ENCODE measurements at regions not wholly inside any gene's neighbourhood (a gene's known extent, or its start where the extent isn't known, plus 50 kb on each side); places are given as distances from the start of the nearest gene placed in this dataset.

- DNase-seq = no peak
These were observed 91.6 kb downstream of the ZC3H11B start for GRCh38 chr1:219521325-219521724.

- DNase-seq = no peak
These were observed 92.7 kb downstream of the ZC3H11B start for GRCh38 chr1:219520241-219520640.

DNA sequence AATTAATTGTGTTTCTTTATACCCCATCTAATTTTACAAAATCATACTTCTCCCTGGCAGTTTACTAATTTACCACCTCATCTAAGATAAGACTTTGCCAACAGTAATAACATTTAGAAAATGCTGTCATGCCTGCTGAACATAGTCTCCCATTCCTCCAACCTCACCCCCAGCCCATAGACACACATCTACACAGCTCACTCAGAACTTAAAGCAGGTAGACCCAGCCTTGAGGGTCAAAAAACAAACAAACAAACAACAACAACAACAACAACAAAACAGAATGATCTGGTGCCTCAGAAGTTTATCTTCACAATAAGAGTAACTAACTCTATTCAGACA lies 94.0 kb downstream of the ZC3H11B start:
- no peak for DNase-seq

GRCh38 chr1:219518168-219518906 lies 94.6 kb downstream of the ZC3H11B start:
- DNase-seq = peak; percentile 86

GRCh38 chr1:219517031-219517430 lies 95.9 kb downstream of the ZC3H11B start:
- DNase-seq = no peak

- no peak for DNase-seq
These were observed 98.2 kb downstream of the ZC3H11B start for GRCh38 chr1:219514728-219515127.

GRCh38 chr1:219507437-219507836 lies 105.5 kb downstream of the ZC3H11B start:
- no peak for DNase-seq

DNA sequence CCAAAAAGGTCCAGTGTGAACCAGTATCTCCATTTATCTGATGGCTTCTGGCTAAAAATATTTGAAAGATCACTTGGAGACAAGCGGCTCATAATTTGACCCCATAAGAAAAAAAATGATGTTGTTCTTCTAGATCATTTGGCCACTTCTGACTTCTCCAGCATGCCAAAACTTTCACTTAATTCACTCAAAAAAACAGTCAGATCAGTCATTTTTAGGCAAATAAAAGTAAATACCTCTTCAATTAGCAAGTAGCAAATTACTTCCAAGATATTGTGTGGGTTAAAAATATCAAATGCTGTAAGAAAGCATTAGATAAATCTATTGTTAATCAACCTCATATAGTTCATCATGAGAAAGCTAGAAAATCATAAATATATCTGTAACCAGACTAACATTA lies 106.0 kb downstream of the ZC3H11B start:
- no peak for DNase-seq

DNA sequence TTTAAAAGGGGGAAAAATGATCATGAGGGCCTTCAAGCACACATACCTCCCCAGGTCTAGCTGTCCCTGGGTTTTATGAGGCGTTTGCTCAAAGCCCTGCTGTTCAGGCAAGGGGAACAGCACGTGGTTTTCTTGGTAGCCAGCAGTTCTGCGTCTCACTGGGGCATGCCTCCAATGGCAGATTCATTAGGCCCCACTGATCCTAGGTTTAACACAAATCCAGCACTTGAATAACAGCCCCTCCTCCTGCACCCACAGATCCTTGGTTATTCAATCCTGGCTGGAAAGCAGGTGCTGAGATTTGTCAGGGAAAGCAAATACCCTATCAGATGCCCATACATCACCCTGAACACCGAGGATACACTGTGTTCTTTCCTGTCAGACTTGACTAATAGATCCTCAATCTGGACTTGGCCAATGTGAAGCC lies 106.4 kb downstream of the ZC3H11B start:
- no peak for DNase-seq

DNA sequence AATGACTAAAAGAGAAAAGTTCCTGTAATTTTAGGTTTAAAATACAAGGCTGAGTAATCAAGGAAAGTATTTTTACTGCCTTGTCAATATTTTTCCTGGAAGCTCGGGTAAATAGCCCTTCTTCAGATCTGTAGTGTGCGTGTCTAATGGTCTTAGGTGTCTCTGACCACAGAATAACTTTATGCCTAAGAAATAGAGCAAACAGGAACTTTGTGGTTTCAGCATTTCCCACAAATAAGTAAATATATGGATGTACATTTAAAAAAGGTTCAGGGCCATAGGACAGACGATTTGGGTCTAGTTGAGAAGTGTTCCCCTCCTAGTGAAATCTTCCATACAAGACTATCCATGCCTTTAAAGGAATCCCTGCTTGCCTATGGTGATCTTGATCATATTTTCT lies 107.0 kb downstream of the ZC3H11B start:
- no peak for DNase-seq

- peak; percentile 25 for DNase-seq
These were observed 109.3 kb downstream of the ZC3H11B start for GRCh38 chr1:219503604-219504003.

DNA sequence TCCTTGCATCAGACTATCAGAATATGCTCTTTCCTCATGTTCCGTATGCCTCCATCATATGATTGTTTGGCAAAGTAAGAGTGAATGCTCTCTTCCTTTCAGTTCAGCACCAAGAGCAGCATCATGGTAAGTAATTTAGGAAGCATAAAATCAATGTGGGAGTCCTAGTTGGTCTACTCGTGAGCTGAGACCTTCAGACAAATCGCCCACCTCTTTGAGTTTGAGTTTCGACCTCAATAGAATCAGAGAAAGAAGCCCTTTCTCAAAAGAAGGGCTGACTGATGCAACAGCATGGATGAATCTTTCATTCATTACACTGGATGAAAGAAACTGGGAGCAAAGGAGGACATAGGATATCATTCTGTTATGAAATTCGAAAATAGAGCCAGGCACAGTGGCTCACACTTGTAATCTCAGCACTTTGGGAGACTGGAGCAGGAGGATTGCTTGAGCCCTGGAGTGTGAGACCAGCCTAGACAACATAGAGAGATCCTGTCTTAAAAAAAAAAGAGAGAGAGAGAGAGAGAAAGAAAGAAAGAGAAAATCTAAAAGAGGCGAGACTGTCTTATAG lies 112.5 kb downstream of the ZC3H11B start:
- no peak for DNase-seq

DNA sequence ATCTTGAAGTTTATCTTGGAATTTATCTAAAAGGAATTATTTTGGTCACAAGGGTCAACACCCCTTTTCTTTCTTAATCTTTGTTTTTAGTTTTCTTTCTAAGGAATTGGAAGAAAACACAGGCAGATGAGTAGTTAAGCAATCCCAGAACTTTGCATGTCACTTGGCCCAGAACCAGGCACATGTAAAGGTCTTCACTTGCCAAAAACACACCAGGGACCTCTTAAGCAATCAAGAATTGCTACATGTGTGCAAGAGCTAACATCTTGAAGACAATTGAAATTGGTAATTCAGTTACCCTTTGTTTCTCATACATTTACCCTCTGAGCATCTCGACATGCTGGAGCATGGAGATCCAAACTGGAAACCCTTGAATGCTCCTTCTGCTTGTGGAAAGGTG lies 114.2 kb downstream of the ZC3H11B start:
- DNase-seq = peak; percentile 59

GRCh38 chr1:219495737-219496408 lies 117.0 kb downstream of the ZC3H11B start:
- DNase-seq = no peak

- no peak for DNase-seq
These were observed 120.2 kb downstream of the ZC3H11B start for GRCh38 chr1:219492717-219493116.

DNA sequence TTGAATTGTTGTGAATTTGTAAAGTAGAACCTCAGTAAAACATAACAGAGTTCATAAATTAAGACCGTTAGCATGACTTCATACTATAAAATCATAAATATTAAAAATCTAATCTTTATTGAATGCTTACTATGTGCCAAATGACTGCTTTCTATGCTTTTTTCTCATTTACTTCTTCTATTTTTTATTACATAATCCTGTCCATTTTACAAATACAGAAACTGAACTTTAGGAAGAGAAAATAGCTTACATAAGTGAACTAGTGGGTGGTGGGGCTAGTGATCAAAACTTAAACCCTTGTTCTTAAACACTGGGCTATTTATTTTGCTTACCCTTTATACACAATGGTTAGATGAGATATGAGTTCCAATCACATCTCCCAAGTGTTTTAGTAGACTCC lies 122.3 kb downstream of the ZC3H11B start:
- DNase-seq = no peak

- no peak for DNase-seq
These were observed 123.3 kb downstream of the ZC3H11B start for GRCh38 chr1:219489636-219490035.

- no peak for DNase-seq
These were observed 124.6 kb downstream of the ZC3H11B start for GRCh38 chr1:219488275-219488674.

GRCh38 chr1:219483530-219483929 lies 129.4 kb downstream of the ZC3H11B start:
- no peak for DNase-seq

DNA sequence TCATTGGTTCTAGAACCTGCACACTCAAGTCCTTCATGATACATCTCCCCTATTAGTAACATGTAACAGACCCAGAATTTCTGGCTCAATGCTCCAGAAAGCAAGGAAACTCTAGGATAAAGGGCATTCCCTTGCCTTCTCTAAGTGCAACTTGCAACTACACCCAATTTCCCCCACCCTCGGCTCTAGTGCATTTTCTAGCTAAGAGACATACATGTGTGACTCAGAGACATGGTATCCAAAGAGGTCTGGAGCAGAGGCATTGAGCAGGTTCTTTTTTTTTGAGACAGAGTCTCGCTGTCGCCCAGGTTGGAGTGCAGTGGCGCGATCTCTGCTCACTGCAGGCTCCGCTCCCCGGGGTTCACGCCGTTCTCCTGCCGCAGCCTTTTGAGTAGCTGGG lies 132.9 kb downstream of the ZC3H11B start:
- peak; percentile 25 for DNase-seq

DNA sequence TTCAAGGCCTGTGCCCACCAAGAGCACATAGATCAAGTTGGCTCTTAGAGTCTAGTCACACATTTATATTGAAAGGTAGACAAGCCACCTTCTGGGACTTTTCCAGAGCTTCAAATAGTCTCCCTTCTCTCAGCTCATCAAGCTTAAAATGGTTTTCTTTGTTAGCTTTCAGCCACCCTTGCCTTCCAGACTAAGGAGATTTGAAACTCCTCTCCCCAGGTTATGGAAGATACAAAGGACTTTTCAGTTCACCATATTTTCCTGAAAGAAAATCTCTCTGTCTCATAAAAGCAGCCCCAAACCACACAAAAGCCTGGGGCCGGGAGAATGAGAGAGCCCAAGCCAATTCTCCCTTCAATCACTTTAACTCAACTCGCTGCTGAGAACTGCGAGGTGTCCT lies 134.1 kb downstream of the ZC3H11B start:
- DNase-seq = no peak

DNA sequence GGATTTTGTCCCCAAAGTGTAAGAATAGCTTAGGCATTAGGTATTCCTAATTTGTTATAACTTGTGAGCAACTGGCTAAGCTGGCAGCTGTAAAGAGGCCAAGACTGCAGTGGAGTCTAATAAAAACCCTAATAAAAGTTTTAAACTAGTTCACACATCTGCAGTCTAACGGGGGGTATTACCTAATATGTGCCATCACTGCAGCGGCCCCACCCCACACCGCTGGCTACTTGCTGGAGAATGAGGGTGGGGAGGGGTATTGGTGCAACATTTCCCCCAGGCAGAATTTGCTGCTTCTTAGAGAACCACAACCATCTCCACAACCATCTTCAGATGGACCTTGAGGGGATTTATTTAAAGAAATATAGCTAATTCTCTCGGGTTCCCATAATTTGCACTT lies 135.0 kb downstream of the ZC3H11B start:
- DNase-seq = no peak

DNA sequence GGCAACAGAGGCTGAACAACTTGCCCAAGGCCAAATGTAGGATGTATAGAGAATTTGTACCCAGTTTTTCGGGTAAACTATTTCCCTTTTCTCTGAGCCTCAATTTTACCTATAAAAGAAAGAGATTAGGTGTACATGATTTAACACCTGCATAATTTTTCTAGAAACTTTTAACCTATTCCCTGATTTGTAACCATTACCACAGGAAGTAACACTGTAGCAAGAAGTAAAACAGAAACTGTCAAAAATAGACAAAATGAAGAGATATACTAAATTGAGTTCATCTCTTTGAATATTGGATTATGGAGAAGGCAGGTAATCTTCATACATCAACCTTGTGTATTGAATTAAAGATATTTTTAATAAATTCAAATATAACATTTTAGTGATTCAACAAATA lies 136.2 kb downstream of the ZC3H11B start:
- DNase-seq = no peak

DNA sequence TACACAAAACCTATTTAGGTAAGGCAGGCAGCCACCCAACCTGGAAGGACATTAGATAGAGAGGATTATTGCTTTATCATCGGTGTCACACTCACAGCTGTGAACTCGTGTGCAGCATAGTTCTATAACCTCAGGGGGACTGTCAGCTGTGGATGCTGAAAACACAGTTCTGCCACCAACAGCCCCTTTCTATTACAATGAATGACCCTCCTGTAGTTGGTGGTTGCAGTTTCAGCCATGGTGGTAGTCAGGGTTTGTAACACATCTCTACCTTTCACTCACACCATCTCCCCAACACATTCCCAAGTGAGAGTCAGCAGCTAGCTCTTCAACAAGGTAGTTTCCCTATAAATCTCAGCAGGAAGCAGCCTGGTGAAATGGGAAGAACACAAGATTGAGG lies 136.8 kb downstream of the ZC3H11B start:
- DNase-seq = no peak

- no peak for DNase-seq
These were observed 140.3 kb downstream of the ZC3H11B start for GRCh38 chr1:219472596-219472995.

Data from fibroblast of upper back skin (primary cell).